HG03469 (cell line): ENCODE measurements at regions not wholly inside any gene's neighbourhood (a gene's known extent, or its start where the extent isn't known, plus 50 kb on each side); places are given as distances from the start of the nearest gene placed in this dataset.

Source experiments
- ATAC-seq: cut with Tn5 transposase; IDR thresholded peaks from one replicate; pipeline ENCODE4 v1.9.1; 2021; ENCODE audit warnings: mild to moderate bottlenecking, moderate library complexity, moderate number of reproducible peaks; ENCODE audit not compliant: unreplicated experiment

DNA sequence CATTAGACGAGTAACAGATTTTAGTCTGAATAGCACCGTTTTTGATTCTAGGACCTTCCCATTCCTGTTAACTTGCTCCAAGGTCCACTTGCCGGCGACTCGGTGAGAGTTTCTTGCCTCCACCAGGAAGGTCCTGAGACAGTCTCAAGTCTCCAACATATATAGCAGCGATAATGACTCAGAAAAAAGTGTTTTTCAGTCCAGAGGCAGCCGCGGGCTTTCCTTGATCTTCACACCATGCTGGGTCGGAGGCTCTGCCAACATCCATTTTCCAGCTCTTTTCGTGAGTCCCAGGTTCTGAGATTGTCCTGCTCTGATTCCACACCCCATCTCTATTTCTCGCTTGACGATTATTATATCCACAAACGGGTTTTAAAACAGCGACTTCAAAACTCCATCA is 170.5 kb downstream of the GPX5 start:
- no peak for ATAC-seq

DNA sequence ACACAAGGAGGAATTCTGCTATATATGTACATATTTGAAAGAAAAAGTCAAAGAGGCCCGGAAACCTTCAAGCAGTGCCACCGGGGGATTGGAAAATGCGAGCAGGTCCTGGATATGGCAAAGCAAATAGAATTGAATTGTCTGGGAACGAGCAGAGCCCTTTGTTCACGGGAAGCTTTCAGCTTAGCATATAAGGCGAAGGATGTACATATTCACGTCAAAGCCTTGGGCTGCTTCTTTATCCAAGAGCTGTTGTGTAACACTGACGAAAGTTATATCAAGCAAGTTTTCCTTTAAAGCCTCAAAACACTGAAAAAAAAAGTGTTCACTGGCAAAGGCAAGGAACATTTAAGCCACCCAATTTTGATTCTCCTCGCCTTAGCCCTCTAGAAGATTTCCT is 171.0 kb downstream of the GPX5 start:
- no peak for ATAC-seq

DNA sequence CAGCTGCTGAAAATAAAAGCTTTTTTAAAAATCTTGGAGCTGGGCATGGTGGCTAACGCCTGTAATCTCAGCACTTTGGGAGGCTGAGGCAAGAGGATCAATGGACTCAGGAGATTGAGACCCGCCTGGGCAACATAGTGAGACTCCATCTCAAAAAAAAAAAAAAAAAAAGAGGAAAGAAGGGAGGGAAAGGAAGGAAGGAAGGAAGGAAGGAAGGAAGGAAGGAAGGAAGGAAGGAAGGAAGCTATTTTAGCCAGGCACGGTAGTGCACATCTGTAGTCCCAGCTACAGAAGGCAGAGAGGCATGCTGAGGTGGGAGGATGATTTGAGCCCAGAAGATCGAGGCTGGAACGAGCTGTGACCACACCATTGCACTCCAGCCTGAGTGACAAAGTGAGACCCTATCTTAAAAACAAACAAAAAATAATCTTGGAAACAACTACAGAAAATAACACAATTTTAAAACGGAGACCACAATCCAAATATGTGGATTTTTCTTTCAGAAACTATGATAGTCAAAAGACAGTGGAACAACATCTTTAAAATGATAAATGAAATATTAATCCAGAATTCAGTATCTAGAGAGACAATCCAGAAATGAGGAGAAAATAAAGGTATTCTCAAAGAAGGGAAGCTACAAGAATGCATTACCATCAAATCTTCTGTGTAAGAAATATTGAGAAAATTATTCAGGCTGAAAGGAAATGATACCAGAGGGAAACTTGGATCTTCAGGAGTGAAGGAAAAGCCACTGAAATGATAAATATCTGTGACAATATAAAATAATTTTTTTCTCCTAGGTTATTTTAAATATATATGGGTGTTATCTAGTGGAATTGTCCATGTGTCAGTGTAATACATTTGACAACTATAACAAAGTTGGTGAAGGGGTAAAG is 182.0 kb downstream of the GPX5 start:
- ATAC-seq = no peak

DNA sequence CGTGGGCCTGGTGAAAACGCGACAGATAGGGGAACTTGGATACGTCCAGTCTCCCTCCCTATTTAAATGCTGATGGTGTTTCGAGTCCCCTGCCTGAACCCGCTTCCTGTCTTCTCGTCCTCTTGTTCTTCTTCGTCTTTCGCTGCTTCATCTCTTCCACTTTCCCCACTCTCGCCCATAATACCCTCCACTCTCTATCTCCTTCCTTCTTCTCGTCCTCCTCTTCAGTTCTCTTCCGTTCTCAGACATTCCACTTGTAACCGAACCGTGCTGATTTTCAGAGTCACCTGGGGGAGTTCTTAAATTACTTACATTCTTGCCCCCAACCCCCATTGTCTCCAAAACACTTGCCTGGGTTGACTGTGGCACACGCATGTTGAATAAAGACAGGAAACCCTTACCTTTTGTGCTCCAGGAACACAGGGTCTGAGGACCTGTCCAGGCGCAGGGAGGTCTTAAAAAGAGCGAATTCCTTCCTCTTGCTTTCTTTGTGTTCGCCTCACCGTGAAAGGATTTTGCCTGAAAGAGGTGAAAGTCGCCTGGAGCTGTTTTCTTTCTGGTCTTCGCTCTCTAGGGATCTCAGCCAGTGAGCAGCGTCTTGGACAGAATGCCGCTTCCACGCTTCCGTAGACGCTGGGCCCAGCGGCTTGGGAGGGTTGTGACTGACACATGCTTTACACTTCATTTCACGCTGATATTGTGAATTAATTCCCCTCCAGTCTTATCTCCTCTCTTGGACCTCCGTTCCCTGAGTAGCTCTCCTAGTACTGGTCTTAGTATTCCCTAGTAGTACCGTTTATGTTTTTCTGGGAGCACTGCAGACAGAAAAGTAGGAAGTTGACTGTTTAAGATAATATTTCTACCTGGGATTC is 184.0 kb downstream of the GPX5 start:
- no peak for ATAC-seq

DNA sequence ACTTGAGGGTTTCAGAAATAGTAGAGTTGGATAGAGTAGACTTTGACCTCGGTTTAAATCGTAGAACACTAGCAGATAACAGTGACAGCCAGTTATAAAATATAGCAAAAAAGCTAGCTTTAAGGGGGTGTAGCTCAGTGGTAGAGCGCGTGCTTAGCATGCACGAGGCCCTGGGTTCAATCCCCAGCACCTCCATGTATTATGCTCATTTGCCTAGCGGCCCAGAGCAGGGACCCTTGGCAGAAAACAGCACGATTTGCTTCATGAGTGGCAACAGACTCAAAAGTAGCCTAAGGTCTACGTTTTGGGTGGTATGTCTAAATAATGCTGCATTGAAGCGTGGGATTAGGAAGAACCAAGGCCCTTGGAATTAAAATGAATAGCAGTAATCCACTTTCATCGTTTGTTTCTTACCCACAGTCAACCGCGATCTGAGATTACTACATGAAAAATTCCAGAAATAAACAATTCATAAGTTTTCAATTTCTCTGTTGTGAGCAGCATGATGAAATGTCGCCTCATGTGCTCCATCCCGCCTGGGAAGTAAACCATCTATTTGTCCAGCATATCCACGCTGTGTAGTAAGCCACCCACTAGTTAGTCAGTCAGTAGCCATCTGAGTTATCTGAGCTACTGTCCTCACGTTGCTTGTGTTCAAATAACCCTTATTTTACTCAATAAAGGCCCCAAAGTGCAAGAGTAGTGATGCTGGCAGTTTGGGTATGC is 184.9 kb downstream of the GPX5 start:
- ATAC-seq = no peak

DNA sequence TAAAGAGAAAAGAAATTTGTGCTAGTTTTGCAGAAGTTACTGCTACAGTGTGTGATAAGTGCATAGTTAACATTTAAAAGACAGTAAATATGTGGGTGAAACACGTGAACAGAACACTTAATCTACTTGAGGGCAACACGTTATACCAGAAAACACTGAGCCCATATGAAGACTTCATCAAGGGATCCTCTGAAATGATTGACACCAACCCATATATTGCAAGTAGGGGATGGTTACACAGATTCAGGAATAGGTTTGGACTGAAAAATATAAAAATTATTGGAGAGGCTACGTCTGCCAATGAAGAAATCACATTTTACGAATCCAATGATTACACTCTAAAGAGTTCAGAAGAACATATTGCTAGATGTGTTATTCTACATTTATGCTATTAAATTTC is 185.6 kb downstream of the GPX5 start:
- ATAC-seq = no peak

DNA sequence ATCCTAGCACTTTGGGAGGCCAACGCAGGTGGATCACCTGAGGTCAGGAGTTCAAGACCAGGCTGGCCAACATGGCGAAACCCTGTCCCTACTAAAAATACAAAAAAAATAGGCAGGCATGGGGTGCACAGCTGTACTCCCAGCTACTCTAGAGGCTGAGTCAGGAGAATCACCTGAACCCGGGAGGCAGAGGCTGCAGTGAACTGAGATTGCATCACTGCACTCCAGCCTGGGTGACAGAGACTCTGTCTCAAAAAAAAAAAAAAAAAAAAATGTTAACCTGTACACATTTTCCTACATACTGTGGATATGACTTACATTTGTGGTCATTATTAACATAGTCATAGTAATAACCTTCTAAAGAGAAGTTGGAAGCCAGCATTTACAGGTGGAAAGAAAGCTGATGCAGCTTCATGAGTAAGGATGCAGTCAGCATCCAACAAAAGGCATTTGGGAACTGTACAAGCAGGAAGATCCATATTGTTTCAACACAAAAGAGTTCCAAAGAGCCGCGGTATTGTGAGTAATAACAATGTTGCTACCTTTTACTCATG is 186.2 kb downstream of the GPX5 start:
- no peak for ATAC-seq

DNA sequence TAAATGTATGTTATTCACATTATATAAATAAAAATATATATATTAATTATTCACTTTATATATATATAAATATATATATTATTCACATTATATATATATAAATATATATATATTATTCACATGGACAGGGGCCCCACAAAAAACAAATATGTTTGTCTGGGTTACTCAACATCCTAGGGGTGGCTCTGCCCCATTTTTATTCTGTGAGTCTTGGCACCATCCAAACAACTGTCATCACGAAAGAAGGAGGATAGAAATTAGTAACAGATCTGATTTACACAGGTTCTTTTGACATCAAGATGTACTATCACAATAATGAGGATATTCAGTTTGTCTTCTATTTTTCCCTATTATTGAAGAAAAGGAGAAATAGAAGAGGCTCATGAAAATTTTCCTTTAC is 187.3 kb downstream of the GPX5 start:
- no peak for ATAC-seq

DNA sequence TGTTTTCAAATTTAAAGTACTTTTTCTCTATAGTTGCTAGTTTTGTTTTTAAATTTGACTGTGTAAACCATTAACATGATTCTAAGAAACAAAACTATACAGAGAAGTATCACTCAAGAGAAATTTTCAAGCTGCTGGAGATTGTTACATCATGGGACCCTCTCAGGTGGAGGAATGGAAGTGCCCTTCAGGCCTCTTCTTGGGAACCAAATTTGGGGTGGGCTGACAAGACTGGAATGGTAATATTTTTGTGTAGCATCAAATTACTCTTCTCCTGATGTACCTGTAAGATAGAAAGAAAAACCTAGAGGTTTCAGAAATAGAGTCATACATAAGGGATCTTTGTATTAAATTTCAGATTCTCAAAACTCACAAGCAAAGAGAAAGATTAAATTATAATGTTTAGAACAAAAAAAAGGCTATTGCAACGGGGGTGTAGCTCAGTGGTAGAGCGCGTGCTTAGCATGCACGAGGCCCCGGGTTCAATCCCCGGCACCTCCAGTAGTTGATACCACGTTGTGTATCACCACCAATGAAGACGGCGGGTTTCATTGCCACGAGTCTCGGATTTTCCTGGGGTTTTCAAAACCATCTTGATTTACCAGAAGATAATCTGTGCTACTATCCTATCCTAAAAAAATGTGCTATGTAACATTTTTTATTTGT is 193.7 kb downstream of the GPX5 start:
- no peak for ATAC-seq

DNA sequence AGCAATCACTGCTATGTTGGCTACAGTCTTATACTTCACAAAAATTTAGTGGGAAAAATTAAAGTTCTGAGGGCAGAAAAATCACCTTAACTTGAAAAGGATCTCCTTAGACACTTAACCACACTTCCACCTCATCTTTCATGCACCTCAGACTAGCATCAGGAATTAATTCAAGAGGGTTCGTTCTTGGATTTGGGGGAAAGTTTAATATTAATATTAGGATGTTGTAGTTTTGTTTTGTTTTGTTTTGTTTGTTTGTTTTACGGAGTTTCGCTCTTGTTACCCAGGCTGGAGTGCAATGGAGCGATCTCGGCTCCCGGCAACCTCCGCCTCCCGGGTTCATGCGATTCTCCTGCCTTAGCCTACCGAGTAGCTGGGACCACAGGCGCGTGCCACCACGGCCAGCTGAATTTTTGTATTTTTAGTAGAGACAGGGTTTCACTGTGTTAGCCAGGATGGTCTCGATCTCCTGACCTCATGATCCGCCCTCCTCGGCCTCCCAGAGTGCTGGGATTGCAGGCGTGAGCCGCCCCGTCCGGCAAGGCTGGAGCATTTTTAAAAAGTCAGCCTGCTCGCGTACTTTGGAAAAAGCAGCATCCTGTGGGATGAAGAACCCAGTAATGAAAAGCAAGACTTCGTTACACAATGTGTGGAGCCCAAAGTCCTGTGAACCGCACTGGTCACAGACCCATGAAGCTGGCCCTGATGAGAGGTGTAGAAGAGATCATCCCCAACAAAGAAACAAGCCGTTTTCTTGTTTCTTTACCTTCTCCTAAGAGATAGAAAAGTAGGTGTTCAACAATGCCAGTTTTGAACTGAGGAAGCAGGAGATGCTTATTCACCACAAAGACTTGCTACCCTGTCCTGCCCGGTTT is 194.9 kb downstream of the GPX5 start:
- ATAC-seq = no peak

DNA sequence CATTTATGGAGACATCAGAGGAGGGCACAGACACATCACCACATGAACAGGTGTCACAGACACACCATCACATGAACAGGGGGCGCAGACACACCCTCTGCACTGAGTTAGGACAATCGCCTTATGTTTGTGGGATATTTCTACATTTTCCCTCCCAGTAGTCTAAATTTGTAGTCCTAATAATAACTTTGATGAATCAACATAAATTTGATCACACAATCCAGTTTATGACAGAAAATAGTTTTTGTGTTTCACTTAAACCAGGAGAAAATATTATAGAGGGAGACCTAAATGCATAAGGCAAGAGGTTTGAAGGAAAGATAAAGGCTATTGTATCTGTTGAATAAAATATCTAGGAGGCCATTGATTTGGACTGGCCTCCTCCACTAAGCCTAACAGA is 195.7 kb downstream of the GPX5 start:
- no peak for ATAC-seq

DNA sequence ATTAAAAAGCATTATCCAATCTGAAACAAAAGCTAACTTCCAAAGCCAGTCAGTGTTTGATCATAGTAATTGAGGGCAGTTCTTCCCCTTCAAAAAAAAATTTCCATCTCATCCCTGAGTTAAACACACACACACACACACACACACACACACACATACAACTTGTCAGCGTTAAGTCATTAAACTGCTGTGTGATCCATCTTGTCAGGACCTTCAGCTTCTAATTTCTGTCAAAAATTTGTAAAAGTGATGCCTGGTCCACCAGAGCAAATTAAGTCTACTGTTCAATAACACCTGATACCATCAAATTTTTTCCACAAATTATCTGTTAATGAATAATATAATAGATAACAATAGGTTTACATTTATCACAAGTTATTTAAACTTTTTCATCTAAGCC is 198.7 kb downstream of the GPX5 start:
- no peak for ATAC-seq

DNA sequence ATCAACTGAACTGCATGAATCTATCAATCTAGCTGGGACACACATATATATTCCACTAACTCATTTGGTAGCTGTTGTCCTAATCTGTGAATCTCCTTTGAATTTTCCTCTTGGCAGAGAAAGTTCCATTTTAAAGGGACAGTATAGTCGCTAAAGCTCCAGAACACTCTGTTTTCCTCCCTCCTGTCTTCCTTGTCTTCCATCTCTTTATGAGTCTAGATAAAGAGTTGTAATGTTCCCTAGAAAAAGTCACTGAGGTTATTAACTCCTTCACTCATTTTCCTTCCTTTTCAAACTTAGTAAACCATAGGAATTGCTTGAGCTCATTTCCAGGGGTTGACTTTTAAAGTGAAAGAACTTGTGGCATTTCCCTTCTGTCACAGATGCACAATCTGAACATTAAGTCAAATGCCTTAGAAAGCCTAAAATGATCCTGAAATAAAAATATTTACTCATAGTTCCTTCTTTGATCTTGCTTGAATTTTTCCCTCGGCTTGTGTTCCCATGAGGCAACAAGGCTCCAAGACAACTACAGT is 198.4 kb downstream of the TRIM27 start:
- ATAC-seq = no peak

DNA sequence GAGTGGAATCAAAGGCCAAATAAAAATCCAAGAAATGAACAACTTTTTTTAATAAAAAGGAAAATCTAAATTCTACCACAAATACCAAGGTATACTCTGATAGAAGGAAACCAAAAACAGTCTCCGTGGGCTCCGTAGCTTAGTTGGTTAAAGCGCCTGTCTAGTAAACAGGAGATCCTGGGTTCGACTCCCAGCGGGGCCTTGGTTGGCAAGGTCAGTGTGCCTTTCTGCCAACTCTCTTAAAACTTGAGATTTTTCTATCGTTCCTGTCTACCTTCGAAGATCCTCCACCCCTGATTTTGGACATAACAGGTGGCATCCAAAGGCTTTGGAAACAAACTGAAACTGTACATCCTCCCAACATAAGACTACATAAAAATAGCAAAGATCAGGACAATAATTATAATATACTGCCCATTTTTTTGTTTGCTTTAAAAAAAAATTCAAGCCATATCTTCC is 197.9 kb downstream of the TRIM27 start:
- ATAC-seq = no peak

DNA sequence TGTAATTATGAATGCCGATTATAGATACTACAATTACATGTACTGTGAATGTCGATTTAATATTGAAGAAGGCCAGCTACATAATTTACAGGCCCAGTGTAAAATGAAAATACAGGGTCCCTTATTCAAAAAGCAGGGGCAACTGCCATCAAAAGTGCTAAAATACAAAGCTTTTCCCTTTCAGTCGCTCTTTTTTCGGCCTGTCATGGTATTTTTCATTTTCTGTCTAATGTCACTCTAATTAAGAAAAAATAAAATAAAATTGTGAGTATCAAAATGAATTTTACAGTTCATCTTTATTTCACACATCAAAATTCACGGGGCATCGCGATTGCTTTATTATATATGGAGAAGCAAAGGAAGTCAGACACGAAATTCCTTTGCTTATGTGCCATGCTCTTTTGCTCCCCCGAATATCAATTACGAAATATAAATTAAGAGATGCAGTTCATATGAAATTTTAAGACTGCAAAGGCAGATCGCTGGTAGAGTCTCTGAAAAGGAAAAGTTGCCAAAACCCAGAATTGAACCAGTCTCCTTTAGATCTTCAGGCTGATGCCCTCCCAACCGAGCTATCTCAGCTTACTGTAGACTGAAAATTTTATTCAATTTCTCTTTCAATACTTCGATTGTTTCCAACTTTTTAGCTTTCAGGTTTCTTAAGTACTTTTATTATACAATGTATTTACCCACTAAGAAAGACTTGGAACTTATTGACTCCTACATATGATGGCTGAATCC is 197.0 kb downstream of the TRIM27 start:
- ATAC-seq = no peak

DNA sequence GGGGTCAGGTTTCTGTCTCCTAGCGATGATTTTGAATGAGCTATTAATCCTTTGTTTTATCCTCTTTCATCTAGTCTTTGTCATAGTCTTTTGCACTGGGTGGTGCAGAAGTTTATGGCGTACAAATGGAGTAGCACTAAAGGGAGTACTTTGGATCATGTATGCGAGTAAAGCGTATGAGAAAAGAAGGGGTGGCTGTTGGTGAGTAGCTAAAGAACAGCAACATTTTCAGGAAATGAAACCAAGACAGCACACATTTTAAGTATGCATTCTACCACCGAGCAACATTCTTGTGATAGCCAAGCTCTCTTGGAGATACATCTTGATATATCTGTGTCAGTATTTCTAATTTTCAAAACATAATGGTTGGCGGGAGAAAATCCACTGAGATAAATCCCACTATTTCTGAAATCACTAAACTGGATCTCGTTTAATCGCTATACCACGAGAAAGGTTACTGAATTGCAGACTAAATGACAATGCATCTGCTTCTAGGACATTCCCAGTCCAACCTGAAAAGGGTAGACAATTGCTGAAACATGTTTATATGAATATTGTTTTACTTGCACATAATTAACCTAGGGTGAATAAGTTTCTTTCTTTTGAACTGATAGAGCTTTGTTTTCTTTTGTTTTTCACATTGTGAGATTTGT is 196.1 kb downstream of the TRIM27 start:
- ATAC-seq = no peak

DNA sequence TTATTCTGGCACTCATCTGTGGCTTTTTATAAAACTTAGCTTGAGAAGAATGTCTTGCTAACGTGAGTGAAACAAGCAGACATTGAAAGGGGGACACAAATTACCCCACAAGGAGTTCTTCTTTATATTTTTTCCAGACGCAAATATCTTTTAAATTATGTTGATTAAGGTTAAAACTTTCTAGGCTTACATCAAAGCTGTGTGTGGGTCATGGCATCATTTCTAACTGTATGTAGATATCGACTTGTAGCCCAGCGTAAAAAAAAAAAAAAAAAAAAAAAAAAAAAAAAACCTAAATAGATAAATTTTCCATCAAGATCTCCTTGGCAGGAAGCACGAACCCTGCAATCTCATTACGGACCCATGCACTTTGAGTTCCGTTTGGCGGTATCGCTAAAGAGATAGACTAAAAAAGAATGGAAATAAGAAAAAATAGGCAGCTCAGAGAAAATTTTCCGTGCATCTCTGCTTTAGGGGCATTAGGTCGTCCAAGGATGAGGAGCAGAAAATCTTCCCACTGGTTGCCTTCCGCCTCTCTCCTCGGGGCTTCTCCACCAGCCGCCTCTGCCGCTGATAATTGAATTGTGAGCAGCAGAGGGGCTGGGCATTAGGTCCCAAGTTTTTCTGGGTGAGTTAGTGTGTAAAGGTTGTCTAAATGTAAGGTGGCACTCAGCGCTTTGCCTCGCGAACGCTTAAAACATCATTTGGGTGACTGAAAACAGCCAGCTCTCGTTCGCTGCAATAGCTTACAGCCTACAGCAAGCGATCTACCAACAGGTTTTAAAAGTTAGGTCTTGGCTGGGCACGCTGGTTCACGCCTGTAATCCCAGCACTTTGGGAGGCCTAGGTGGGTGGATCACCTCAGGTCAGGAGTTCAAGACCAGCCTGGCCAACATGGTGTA is 194.0 kb downstream of the TRIM27 start:
- ATAC-seq = no peak
